IPS-NIHi7 (cell line): ENCODE measurements at regions not wholly inside any gene's neighbourhood (a gene's known extent, or its start where the extent isn't known, plus 50 kb on each side); places are given as distances from the start of the nearest gene placed in this dataset.
"Not testable (repeated sequence)": the region's sequence is repeated elsewhere in the genome, so short reads cannot be mapped to it uniquely, and the experiment has no call there.

Experiments
- DNase-seq: peaks from one replicate; pipeline ENCODE4 v3.0.0; 2012; ENCODE audit warnings: mixed read lengths; ENCODE audit errors: extremely low spot score

GRCh38 chr1:104163912-104164476 lies 414.3 kb downstream of the AMY1C start:
- no peak for DNase-seq

DNA sequence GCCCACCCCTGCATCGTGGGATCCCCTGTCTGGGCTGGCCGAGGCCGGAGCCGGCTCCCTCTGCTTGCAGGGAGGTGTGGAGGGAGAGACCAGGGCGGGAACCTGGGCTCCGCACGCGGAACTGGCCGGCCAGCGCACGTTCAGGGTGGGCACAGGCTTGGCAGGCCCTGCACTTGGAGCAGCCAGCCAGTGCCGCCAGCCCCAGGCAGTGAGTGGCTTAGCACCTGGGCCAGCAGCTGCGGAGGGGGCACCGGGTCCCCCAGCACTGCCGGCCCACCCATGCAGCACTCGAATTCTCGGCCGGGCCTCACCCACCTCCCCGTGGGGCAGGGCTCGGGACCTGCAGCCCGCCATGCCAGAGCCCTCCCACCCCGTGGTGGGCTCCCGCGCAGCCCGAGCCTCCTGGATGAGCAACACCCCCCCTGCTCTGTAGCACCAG lies 422.6 kb downstream of the AMY1C start:
- no peak for DNase-seq

DNA sequence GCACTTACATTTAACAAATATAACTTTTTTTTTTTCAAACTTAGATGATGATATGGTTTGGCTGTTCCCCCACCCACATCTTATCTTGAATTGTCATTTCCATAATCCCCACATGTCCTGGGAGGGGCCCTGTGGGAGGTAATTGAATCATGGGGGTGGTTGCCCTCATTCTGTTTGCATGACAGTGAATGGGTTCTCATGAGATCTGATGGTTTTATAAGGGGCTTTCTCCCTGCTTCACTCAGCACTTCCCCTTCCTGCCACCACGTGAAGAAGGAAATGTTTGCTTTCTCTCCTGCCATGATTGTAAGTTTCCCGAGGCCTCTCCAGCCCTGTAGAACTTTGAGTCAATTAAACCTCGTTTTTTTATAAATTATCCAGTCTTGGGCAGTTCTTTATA lies 432.6 kb downstream of the AMY1C start:
- DNase-seq = no peak

- DNase-seq = no peak
Measured at GRCh38 chr1:104189207-104189606, 439.5 kb downstream of the AMY1C start.

GRCh38 chr1:104190821-104191220 lies 441.1 kb downstream of the AMY1C start:
- no peak for DNase-seq

DNA sequence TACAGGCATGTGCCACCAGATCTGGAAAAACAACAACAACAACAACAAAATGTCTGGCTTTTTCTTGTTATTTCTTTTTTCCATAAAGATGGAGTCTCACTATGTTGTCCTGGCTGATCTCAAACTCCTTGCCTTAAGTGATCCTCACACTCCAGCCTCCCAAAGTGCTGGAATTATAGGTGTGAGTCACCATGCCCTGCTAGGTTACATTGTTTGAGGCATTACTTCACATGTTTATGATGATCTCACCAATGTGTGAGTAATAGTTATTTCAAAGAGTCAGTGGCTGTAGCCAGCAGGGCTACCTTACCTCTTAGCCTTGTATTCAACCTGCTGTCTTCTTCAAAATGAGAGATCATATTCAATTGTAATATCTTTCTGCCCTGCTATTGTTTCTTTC lies 445.7 kb downstream of the AMY1C start:
- no peak for DNase-seq

DNA sequence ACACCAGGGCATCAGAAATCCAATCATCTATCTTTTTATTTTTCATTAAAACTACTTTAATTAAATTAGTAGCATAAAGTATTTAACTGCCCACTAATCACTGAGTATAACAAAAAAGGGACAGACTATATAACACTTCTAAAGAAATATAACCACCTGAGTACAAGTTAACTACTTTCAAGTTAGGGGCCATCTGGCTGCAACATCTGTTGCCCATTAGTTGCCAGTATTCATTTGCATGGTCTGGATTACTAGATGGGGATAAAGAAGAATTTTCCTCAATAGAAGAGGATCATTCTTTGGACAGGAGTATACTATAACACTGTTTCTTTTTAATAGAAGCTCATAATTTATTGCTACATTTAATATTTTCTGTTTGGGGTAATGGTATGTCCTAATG lies 446.4 kb downstream of the AMY1C start:
- no peak for DNase-seq

DNA sequence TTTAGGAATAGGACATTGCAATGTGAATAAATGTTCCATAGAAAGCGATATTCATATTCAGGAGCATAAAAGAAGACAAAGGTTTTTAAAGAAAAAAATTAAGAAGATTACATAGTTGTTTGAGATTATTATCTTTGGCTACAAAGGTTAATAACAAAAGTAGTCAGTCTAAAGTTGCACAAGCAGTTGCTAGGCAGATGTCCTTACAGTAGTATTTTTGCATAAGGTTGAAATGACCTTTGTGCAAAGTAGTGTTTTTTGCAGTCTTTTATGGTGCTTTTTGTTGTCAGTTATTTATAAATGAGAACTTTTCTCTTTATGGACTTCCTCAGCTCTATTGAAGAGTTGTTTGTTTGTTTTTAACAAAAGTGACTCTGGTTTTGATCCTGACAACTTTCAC lies 447.8 kb downstream of the AMY1C start:
- no peak for DNase-seq

GRCh38 chr1:104212239-104212638 lies 462.5 kb downstream of the AMY1C start:
- no peak for DNase-seq

DNA sequence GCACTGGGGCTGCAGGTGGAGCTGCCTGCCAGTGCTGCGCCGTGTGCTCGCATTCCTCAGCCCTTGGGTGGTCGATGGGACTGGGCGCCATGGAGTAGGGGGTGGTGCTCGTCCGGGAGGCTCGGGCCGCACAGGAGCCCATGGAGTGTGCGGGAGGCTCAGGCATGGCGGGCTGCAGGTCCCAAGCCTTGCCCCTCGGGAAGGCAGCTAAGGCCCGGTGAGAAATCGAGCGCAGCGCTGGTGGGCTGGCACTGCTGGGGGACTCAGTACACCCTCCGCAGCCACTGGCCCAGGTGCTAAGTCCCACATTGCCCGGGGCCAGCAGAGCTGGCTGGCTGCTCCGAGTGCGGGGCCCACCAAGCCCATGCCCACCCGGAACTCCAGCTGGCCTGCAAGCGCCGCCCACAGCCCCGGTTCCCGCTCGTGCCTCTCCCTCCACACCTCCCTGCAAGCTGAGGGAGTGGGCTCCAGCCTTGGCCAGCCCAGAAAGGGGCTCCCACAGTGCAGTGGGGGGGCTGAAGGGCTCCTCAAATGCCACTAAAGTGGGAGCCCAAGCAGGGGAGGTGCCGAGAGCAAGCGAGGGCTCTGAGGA lies 467.8 kb downstream of the AMY1C start:
- not testable (repeated sequence) for DNase-seq

- DNase-seq = no peak
Measured at GRCh38 chr1:104229860-104230259, 480.2 kb downstream of the AMY1C start.

GRCh38 chr1:104231676-104232075 lies 482.0 kb downstream of the AMY1C start:
- DNase-seq = no peak

DNA sequence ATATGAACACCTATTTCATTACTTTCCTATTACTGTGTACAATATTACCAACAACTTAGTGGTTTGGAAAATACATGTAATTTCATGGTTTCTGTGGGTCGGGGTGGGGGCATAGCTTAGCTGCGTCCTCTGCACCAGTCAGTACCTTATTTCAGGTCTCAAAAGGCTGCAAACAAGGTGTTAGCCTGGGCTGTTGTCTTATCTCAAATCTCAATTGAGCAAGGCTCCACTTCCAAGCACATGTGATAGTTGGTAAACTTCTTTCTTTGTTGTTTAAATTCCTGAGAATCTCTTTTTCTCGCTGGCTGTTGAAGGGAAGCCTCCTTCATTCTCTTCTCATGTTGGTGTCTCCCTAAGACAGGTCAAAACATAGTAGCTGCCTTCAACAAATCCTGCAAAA lies 485.4 kb downstream of the AMY1C start:
- peak; percentile 38 for DNase-seq

DNA sequence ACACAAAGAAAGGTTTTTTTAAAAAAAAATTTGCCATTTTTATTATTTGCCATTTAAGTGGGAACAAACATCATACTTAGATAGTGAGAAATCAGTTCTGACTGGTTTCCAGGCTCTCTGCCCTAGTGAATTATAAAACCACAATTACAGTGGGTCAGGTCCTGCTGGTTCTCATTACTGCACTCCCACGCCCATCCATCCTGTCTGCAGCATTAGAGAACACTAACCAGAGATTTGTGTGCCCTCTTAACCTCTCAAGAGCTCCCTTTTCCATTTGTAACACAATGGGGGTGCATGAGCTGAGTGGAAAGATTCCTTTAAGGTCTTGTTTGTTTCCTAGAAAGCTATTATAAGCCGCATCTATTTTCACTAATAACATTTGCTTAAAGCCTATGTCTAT lies 489.3 kb downstream of the AMY1C start:
- peak; percentile 16 for DNase-seq

- no peak for DNase-seq
Measured at GRCh38 chr1:104248385-104248784, 498.7 kb downstream of the AMY1C start.

GRCh38 chr1:104259481-104259880 lies 509.8 kb downstream of the AMY1C start:
- DNase-seq = no peak

GRCh38 chr1:104263110-104263509 lies 513.4 kb downstream of the AMY1C start:
- not testable (repeated sequence) for DNase-seq

- no peak for DNase-seq
Measured at GRCh38 chr1:104264521-104264920, 514.8 kb downstream of the AMY1C start.

DNA sequence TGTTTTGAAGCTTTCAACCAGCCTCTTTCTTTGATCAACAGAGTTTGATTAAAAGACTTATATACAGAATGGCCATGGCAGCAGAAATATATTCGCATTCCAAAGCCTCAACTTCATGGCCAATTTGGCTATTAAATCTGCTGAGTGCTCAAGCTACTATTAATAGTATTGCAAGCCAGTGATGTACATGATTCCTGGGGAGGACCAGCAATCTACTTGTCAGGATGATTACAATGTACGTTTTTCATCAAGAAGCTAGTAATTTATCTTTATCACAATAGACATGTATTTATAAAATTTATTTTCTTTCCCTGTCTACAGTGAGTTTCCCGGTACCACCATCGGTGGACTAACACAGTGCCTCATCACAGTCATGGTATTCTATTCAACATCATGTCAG lies 515.5 kb downstream of the AMY1C start:
- no peak for DNase-seq

DNA sequence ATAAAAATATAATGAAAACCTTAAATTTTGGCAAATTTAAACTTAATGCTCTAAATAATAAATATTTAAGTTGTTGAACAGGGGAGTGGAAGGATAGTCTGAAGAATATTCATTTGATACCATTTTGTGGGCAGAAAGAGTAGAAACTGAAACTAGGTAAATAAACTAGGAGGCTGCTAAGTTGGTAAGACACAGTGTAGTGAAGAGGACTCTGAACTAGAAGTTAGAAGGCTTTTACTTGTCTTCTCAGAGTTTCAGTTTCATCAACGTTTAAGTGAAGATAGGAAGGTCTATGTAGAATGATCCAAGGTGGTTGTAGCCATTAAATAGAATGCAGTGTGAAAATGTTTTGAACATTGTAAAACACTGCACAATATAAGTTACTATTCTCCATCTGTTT lies 516.9 kb downstream of the AMY1C start:
- no peak for DNase-seq

GRCh38 chr1:104288322-104288721 lies 538.6 kb downstream of the AMY1C start:
- not testable (repeated sequence) for DNase-seq

GRCh38 chr1:104291156-104291555 lies 541.5 kb downstream of the AMY1C start:
- DNase-seq = no peak

- DNase-seq = no peak
Measured at GRCh38 chr1:104294259-104294658, 544.6 kb downstream of the AMY1C start.

- DNase-seq = no peak
Measured at GRCh38 chr1:104295511-104295910, 545.8 kb downstream of the AMY1C start.
